ENCODE measurements at regions not wholly inside any gene's neighbourhood (a gene's known extent, or its start where the extent isn't known, plus 50 kb on each side); places are given as distances from the start of the nearest gene placed in this dataset.
"Not testable (repeated sequence)": the region's sequence is repeated elsewhere in the genome, so short reads cannot be mapped to it uniquely, and the experiment has no call there.

DNA sequence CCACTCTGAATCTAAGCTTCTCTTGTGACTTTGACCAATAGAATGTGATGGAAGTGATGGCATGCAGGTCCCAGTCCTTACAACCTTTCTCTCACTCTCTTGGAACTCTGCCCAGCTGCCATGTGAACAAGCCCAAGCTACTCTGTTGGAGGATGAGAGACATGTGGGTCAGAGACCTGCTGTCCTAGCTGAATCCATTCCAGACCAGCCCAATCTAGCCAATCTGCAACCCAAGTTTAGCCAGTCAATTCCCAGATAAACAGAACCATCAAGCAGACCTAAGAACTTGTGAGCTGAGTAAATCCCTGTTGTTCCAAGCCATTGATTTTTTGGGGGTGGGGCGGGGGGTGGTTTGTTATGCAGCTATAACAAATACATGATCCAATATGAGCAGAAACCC lies 69.2 kb upstream of the GRK3 start:
- DNase-seq: no peak
- intact Hi-C loops (cut with DNase I): no loop called here

DNA sequence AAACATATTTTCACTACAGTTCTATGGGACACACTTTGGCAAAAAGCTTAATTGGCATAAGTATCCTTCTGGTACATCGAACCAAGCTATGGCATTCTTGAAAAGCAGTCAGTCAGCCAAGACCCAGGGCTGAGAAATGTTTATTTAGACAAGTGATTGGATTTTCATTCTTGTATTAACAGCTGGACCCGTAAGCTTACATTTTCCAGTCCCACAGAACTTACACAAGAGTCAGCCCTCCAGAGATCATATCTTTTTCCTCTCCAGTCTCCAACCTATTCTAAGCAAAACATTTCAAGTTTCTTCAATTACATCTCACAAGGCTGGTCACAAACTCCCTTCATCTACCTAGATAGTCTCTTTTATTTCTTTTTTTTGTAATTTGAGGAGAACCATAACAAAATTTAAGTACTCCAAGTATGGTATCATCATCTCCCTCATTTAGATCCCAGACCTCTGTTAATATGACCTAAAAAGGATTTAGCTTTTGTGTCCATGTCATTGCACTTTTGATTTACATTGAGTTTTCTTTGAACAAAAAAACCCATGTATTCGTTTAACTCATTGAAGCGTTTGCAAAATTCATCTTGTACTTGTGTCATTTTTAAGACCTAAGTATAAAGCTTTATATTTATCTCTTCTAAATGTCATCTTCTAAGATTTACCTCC lies 67.9 kb upstream of the GRK3 start:
- intact Hi-C loops (cut with DNase I): no loop called here
- no peak for DNase-seq

DNA sequence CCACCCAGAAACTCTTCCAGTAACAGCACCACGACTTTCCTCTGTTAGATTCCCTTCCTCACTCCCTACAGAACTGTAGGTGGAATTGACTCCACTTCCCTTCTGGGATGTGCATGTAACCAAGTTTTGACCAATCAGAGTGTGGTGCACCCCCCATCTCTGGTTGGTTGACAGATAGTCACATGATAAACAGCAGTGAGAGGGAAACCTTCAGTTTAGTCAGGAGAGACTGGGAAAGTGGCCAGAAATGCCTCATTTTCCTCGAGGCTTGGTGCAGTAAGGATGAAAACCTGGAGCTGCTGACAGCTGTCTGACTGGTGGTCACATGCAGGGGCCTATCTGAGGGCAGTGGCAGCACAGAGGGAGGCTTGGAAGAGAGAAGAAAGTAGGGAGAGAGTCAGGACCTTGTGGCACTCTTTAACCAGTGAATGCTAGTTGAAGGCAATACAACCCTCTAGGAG lies 67.3 kb upstream of the GRK3 start:
- no peak for DNase-seq
- intact Hi-C loops (cut with DNase I): no loop called here

- intact Hi-C loops (cut with DNase I): no loop called here
- no peak for DNase-seq
These were observed 66.8 kb upstream of the GRK3 start for GRCh38 chr22:25497716-25498115.

- intact Hi-C loops (cut with DNase I): not testable (repeated sequence)
These were observed 63.8 kb upstream of the GRK3 start for GRCh38 chr22:25500671-25501070.

DNA sequence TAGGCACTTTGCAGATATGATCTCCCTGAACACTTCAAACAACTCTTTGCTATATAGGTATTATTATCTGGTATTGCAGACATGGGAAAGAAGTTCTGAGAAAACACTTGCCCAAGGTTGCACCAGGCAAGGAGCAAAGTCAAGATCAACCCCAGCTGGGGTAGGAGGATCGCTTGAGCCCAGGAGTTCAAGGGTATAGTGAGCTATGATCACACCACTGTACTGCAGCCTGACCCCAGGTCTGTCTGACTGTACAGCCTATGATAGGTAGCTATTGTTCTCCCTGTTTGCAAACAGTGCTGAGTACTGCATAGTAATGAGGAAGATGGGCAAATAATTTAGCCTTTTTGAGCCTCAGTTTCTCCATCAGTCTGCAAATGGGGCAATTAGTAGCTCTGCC lies 60.5 kb upstream of the GRK3 start:
- intact Hi-C loops (cut with DNase I): not testable (repeated sequence)

More at GRCh38 chr22:25500671-25501070, 63.8 kb upstream of the GRK3 start:
- DNase-seq: not testable (repeated sequence)

DNA sequence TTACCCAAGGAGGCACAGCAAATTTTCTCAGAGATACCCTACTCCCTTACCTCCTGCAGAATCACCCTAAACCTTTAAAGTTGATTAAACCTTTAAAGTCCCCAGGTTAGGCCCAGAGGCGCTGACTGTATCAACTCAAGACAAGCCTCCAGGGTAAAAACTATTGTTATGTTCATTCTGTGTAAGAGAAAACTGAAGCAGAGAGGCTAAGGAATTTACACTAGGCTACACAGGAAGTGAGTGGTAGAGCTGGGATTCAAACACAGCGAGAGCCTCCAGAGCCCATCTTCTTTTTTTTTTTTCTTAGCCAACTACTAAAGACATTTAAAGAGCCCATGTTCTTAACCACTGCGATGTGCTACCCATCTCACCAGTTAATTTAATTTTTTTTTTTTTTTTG lies 56.3 kb upstream of the GRK3 start:
- intact Hi-C loops (cut with DNase I): no loop called here
- DNase-seq: no peak

More for the DNA sequence above, 60.5 kb upstream of the GRK3 start:
- DNase-seq: not testable (repeated sequence)

DNA sequence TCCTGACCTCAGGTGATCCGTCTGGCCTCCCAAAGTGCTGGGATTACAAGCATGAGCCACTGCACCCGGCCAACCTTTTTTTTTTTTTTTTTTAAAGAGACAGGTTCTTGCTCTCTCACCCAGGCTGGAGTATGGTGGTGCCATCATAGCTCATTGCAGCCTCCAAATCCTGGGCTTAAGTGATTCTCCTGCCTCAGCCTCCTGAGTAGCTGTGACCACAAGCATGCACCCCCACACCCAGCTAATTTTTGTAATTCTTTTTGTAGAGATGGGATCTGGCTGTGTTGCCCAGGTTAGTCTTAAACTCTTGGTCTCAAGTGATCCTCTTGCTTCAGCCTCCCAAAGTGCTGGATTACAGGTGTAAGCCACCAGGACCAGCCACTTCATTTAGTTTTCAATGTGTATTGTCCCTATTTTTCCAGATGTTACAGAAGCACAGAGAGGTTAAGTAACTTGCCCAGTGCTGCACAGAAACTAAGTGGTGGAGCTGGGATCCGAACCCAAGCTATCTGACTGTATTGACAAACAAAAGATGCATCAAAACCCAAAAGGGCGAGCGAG lies 55.6 kb upstream of the GRK3 start:
- no peak for DNase-seq
- intact Hi-C loops (cut with DNase I): no loop called here

DNA sequence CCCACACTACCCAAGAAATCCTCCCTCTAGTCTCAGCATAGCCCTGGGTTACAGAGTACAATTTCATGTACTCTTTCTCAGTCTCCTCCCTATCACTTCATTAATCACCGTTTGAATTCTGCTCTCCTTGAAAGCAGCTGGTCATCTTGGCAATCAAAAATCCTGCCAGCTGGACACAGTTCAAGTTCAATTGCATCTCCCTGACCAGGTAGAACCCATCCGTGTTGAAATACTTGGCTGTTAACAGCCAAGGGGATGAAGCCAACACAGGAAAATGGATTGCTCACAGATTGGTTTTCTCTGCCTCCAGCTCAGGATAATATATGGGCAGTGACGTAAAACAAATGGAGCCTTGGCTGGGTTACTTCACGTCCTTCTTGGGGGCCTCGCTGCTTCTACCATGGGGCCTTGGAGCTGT lies 55.1 kb upstream of the GRK3 start:
- intact Hi-C loops (cut with DNase I): no loop called here
- no peak for DNase-seq

GRCh38 chr22:25510876-25511275 lies 53.6 kb upstream of the GRK3 start:
- intact Hi-C loops (cut with DNase I): no loop called here
- no peak for DNase-seq

DNA sequence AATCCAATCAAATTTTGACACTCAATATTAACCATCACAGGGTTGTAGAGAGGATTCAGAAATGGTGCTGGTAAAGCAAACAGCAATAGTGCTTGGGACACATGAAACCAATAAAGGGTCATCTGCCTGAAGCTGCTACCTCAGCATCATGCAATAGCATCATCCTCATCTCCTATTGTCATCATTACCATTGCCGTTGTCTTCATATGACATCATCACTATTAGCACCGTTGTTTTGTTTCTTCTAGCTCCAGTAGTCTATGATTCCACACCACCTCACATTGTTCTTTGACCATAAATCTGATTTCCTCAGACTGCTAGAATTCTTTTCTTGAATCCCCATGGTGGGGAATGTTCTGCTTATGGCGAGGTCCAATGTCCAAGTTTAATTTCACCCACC lies 52.8 kb upstream of the GRK3 start:
- intact Hi-C loops (cut with DNase I): no loop called here
- DNase-seq: no peak

GRCh38 chr22:25514436-25515180 lies 49.9 kb upstream of the GRK3 start:
- intact Hi-C loops (cut with DNase I): no loop called here
- no peak for DNase-seq

Data from posterior cingulate gyrus (tissue), 11 donors.